ENCODE measurements at regions not wholly inside any gene's neighbourhood (a gene's known extent, or its start where the extent isn't known, plus 50 kb on each side); places are given as distances from the start of the nearest gene placed in this dataset.

DNA sequence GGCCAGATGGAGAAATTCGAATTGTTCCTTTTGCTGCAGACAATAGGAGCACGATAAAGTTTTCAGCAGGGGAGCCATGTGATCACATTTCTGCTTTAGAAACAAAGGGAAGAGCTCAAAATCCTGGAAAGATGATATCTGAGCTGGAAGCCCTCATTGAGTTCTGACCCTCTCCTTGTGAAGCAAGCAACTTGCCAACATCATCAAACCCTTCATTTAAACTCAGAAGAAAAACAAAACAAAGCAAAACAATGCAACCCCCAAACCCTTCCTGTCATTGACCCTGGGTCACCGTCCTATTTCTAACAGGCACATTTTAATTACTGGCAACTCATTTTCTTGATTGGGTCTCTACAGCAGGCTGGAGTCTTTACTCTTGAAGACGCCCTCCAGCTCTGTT, 198.3 kb upstream of the ZNF32 start:
- H3K27me3 ChIP-seq (replicated peaks in 1 of 4; ENCODE audit: control insufficient read depth in 3 of 4, extremely low read depth in 1 of 4, insufficient read depth in 3 of 4, low read length in 3 of 4): no peaks in the 10 kb centered on the region
- ChIA-PET POLR2A (ENCODE audit: partially characterized antibody) (no interaction called here), CTCF (ENCODE audit: partially characterized antibody) (no interaction called here)
- H3K9ac ChIP-seq (replicated peaks in 1 of 4; ENCODE audit: extremely low read depth in 1 of 4, low read depth in 3 of 4, low read length in 3 of 4): no peak overlapping the region
- H3K4me1 ChIP-seq (replicated peaks in 1 of 4; ENCODE audit: control insufficient read depth in 3 of 4, insufficient read depth in 4 of 4, low read length in 3 of 4): no peaks in the 10 kb centered on the region
- no peak overlapping the region for H3K56ac ChIP-seq (replicated peaks; ENCODE audit: insufficient read length, low read depth, low read length)
- no peak overlapping the region for H2BK20ac ChIP-seq (ENCODE audit: low read length)
- no peak overlapping the region for H2AK5ac ChIP-seq (ENCODE audit: low read depth, low read length)
- no peak overlapping the region for H2AFZ ChIP-seq (ENCODE audit: low read length)
- no peak overlapping the region for H3K23ac ChIP-seq (ENCODE audit: insufficient read length)
- no peak overlapping the region for H2BK5ac ChIP-seq (ENCODE audit: low read depth, low read length)
- H3K4ac ChIP-seq (replicated peaks; ENCODE audit: insufficient read length, low read depth, low read length): no peak overlapping the region
- H3K4me3 ChIP-seq (ENCODE audit: extremely low read depth in 1 of 4, insufficient read depth in 2 of 4, low read depth in 3 of 4, low read length in 4 of 4): no peak overlapping the region
- no peaks in the 10 kb centered on the region for H3K79me1 ChIP-seq (ENCODE audit: low read depth, low read length)
- no peak overlapping the region for H4K5ac ChIP-seq (ENCODE audit: insufficient read length, low read depth, low read length)
- H2BK120ac ChIP-seq (replicated peaks; ENCODE audit: low read depth, low read length): no peak overlapping the region
- H2BK15ac ChIP-seq (ENCODE audit: low read length): no peak overlapping the region
- H2BK12ac ChIP-seq (ENCODE audit: low read depth, low read length): no peak overlapping the region
- H3K79me2 ChIP-seq (ENCODE audit: control insufficient read depth in 1 of 2, insufficient read depth in 2 of 2, low read length in 2 of 2): no peaks in the 10 kb centered on the region
- H4K20me1 ChIP-seq (replicated peaks in 1 of 2; ENCODE audit: control insufficient read depth in 1 of 2, insufficient read depth in 2 of 2, low read length in 2 of 2): no peaks in the 10 kb centered on the region
- no peak overlapping the region for H3K18ac ChIP-seq (ENCODE audit: extremely low read depth, low read length)
- no peak overlapping the region for H4K91ac ChIP-seq (replicated peaks; ENCODE audit: insufficient read length, low read length)
- no peak overlapping the region for H3K27ac ChIP-seq (ENCODE audit: low read depth, low read length)
- no peak overlapping the region for H4K8ac ChIP-seq (ENCODE audit: extremely low read depth, insufficient read depth, low read length)
- WGBS, 2 experiments (ENCODE audit: extremely low coverage in 1 of 2, insufficient coverage in 1 of 2, insufficient read length in 1 of 2, insufficient replicate concordance in 2 of 2, low coverage in 1 of 2, low lambda C conversion rate in 2 of 2, missing lambda C conversion rate in 1 of 2): 92% methylated on average over 2 of the region's 4 CpGs; no CpG with 5 or more reads in 1 of the 2 experiments
- no peak overlapping the region for H3K14ac ChIP-seq (ENCODE audit: insufficient read length)
- no peak overlapping the region for H3K4me2 ChIP-seq (ENCODE audit: insufficient read depth in 1 of 2, low read depth in 2 of 2, low read length in 2 of 2)
- DNase-seq (ENCODE audit: low read depth in 1 of 2, low spot score in 2 of 2) (no peak), FAIRE-seq (no peak)
- no peaks in the 10 kb centered on the region for H3K36me3 ChIP-seq (ENCODE audit: control insufficient read depth in 2 of 4, insufficient read depth in 4 of 4, low read length in 3 of 4)
- no peaks in the 10 kb centered on the region; the same call in 1 of the 2 replicates for H3K23me2 ChIP-seq (ENCODE audit: low read depth, low read length)
- no peaks in the 10 kb centered on the region for H3K9me3 ChIP-seq (ENCODE audit: insufficient read depth in 2 of 2, low read depth in 1 of 2, low read length in 1 of 2)
- TF ChIP-seq POU5F1 (IDR thresholded peaks at IDR 0.05; ENCODE audit: low read depth, low read length): no peak
- TF ChIP-seq SP2 (IDR thresholded peaks at IDR 0.05; ENCODE audit: low read length): no peak
- TF ChIP-seq CHD1 (IDR thresholded peaks at IDR 0.05; ENCODE audit: low read depth, low read length): no peak
- TF ChIP-seq RFX5 (IDR thresholded peaks at IDR 0.05; ENCODE audit: borderline replicate concordance, low read depth, low read length): no peak
- TF ChIP-seq KDM1A (IDR thresholded peaks at IDR 0.05; ENCODE audit: borderline replicate concordance, low read length): no peak
- no peak for TF ChIP-seq SRF (IDR thresholded peaks at IDR 0.05; ENCODE audit: low read depth, low read length)
- no peak for TF ChIP-seq JUND (IDR thresholded peaks at IDR 0.05; ENCODE audit: low read length)
- TF ChIP-seq SP4 (IDR thresholded peaks at IDR 0.05; ENCODE audit: low read length): no peak
- no peak for TF ChIP-seq BRCA1 (IDR thresholded peaks at IDR 0.05; ENCODE audit: low read depth, low read length)
- no peak for TF ChIP-seq SIX5 (IDR thresholded peaks at IDR 0.05; ENCODE audit: low read depth, low read length)
- TF ChIP-seq NANOG (IDR thresholded peaks at IDR 0.05; ENCODE audit: insufficient read depth, low read depth, low read length, poor library complexity, severe bottlenecking): no peak
- no peak for TF ChIP-seq EGR1 (IDR thresholded peaks at IDR 0.05; ENCODE audit: borderline replicate concordance, low read depth, low read length)
- TF ChIP-seq RNF2 (IDR thresholded peaks at IDR 0.05; ENCODE audit: borderline replicate concordance, low read depth, low read length, missing control alignments, poor library complexity, severe bottlenecking): no peak
- no peak for TF ChIP-seq GTF2F1 (IDR thresholded peaks at IDR 0.05; ENCODE audit: borderline replicate concordance, low read depth, low read length)
- no peak for TF ChIP-seq YY1 (IDR thresholded peaks at IDR 0.05; ENCODE audit: low read depth, low read length)
- no peak for TF ChIP-seq MAX (IDR thresholded peaks at IDR 0.05)

All from H1 (cell line).